NCI-H345 treated with DMSO at 0.1 percent for 48 hours (cell line): ENCODE measurements at regions not wholly inside any gene's neighbourhood (a gene's known extent, or its start where the extent isn't known, plus 50 kb on each side); places are given as distances from the start of the nearest gene placed in this dataset.
"Not testable (repeated sequence)": the region's sequence is repeated elsewhere in the genome, so short reads cannot be mapped to it uniquely, and the experiment has no call there.

Source experiments
- DNase-seq: peaks from one replicate; lab custom pipeline; 2025; ENCODE audit not compliant: unreplicated experiment; lab: John Stamatoyannopoulos, UW

DNA sequence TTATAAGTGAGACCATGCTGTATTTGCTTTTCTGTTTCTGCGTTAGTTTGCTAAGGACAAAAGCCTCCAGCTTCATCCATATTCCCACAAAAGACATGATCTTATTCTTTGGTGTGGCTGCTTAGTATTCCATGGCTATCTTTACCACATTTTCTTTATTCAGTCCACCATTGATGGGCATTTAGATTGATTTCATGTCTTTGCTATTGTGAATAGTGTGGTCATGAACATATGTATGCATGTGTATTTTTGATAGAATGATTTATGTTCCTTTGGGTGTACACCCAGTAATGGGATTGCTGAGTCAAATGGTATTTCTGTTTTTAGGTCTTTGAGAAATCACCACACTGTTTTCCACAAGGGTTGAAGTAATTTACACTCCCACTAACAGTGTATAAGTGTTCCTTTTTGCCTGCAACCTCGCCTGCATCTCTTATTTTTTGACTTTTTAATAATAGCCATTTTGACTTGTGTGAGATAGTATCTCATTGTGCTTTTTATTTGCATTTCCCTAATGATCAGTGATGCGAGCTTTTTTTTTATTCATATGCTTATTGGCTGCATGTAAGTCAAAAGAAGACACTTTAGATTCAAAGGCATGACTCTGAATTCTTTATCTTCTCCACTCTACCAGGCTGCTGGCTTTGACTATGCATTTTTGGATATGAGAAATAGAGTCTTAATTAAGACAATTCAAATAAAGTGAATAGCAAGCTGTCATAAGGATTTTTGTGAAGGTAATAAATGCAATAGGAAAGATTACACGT is 183.3 kb upstream of the SYNPR start:
- DNase-seq, result no peak

DNA sequence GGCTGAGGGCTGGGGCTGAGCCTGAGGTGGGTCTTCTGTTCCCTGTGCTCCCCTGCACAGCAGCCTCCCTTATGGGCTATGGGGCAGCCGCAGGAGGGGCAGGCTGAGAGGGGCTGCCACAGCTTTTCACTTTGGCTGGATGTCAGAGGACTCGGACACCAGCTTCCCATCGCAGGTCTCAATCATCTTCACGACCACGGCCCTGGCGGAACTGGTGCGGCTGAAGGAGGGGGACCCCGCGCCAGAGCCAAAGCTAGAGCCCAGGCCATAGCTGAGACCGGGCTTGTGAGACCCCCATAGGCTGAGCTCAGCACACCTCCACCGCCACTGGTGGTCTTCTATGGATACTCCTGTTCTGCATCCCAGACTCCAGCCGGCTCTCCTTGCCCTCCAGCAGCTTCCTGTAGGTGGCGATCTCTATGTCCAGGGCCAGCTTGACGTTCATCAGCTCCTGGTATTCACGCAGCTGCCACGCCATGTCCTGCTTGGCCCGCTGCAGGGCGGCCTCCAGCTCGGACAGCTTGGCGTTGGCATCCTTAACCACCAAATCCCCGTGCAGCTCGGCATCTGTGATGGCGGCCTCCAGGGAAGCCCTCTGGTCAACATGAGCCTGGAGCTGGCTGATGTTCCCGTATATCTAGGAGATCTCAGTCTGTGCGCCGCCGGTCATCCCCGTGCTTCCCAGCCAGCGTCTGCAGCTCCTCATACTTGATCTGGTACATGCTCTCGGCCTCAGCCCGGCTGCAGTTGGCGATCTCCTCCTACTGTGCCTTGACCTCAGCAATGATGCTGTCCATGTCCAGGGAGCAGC is 181.7 kb upstream of the SYNPR start:
- no peak for DNase-seq

DNA sequence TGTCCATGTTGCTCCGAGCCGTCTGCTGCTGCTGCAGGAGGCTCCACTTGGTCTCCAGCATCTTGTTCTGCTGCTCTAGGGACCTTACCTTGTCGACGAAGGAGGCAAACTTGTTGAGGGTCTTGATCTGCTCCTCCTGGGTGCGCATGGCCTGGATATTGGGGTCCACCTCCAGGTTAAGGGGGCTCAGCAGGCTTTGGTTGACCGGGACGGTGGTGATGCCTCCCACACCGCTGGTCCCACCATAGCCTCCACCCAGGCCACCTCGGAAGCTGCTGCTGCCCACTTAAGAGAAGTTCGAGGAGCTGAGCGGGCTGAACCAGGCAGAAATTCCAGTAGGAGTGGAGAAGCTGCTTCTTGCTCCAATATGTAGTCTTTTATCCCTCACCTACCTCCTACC is 180.7 kb upstream of the SYNPR start:
- no peak for DNase-seq

DNA sequence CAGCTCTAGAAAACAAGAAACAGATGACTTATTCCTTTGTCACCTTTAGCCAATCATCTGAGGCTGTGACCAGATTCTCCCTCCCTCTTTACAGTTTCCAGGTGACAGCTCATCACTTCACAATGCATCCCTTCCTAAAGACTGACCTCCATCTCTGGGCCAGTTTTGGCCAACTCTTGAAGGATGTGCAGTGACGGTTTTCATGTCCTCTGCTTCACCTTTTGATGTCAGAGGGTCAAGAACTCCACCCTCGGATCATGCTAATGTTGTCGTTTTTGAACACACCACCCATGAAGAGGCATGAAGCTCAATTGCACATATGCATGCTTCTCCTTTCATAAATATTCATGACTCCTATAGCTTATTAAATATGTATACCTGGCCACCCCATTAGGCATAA is 161.2 kb upstream of the SYNPR start:
- no peak for DNase-seq

DNA sequence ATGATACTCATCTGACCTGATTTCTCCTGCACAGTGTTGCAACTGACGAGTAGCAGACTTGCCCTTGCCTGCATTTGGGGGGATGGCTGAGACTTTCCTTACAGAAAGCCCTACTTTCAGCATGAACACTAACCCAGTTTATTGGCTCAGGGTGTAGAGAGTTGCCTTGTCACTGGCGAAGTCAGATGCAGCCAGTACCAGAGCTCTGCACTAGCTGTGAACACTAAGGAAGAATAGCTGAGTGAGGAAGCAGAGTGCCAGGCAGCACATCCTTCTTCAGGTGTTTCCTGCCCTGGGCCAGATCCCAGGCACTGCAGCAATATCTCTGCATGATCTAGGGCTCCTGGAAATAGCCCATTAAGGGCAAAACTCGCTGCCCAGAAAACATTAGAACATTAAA is 154.0 kb upstream of the SYNPR start:
- no peak for DNase-seq

DNA sequence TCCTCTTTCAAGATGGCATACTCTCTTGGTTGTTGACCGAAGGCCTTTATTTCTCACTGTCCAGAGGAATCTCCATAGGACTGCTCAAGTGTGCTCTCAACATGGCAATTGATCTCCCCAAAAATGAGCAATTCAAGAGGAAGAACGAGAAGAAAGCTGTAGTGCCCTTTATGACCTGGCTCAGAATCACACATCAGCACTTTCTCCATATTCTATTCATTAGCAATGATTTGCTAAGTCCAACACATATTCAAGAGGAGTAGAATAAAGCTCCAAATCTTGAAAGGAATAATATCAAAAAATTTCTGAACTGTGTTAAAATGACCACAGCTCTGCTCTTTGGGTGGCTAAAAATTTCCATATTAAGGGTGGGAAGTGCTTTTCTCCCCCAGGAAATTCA is 151.6 kb upstream of the SYNPR start:
- DNase-seq, result no peak

DNA sequence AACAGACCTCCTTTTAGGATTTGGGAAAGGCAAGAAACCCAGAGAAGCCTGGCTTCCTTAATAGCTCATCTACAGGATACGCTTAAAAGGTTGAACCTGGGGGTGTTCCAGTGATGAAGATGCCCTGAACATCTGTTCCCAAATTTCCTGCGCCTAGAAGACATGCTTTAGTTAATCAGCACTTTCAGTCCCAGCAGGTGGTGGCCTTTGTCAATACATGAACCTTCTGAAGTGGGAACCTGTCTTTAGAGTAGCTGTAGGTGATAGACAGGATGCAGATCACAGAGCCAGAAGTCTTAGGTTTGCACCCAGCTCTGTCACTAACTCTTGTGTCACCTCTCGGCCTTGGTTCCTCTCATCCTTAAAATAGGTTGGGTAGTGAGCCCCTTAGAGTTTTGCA is 149.7 kb upstream of the SYNPR start:
- no peak for DNase-seq

DNA sequence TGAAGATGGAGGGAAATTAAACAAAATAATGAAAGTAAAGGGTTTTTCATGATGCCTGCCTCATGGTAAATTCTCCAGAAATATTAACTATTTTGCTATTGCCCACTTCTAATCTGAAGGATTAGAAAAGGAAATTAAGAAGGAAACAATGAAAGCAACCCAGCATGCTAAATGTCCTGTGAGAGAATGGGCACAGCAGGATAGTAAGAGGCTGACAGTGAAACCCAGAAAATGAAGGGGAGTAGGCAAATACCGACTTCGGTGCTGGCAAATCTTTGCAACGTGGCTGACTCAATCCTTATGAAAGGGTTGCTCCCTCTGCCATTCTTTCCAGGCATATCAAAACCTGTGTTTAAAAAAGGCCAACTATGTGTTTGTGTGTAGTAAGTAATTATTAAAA is 147.5 kb upstream of the SYNPR start:
- DNase-seq, result no peak

DNA sequence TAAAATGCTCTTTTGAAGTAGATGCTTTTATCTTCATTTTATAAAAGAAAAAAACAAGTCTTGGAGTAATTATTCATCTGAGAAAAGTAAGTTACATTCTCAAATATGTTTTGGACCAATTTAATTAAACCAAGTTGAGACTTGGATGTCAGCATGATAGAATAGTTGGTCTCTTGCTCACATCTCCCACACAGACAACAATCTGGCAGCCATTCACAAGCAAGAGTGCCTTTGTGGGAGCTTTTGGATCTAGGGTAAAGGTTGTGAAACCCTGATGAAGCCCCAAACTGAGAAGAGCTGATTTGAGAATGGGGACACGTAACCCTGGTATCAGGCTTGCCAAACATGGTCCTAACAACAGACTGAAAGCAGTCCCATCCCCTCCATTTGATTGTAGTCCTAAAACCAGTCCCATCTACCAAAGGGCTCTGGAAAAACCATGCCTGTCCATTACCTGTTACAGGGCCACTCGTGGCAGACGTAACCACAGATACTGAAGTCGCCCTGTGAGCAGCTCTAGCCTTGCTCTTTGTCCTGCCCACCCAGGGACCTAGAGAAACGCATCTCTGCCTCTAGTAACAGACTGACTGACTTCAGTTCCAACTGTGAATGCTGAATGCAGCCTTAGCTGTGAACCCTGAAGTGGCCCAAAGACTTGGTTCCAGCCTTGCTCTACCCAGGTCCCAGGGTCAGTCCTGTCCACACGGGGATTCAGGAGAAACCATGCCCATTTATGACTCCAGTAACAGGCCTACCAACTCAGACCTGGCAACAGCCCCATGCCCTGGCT is 145.5 kb upstream of the SYNPR start:
- DNase-seq, result no peak

DNA sequence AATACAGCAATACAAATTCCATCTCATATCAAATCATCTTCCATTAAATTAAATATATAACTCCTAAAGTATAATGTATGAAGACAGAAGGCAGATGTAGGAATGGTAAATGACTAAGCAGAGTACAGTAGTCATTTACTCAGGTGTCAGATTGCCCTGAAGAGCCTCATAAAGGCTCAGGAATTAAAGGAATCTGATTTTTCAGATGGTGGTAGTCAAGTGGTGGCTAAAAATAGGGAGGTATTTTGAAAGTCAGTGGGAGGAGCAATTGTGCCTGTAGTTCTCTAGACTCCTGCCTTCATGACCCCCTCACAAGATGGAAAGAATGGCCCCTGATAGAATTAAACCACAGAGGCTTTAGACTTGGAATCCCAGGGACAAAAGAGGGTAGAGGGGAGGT is 142.7 kb upstream of the SYNPR start:
- DNase-seq, result no peak

DNA sequence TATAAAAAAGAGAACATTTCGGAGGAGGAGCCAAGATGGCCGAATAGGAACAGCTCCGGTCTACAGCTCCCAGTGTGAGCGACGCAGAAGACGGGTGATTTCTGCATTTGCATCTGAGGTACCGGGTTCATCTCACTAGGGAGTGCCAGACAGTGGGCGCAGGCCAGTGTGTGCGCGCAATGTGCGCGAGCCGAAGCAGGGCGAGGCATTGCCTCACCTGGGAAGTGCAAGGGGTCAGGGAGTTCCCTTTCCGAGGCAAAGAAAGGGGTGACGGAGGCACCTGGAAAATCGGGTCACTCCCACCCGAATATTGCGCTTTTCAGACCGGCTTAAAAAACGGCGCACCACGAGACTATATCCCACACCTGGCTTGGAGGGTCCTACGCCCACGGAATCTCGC is 141.9 kb upstream of the SYNPR start:
- not testable (repeated sequence) for DNase-seq

DNA sequence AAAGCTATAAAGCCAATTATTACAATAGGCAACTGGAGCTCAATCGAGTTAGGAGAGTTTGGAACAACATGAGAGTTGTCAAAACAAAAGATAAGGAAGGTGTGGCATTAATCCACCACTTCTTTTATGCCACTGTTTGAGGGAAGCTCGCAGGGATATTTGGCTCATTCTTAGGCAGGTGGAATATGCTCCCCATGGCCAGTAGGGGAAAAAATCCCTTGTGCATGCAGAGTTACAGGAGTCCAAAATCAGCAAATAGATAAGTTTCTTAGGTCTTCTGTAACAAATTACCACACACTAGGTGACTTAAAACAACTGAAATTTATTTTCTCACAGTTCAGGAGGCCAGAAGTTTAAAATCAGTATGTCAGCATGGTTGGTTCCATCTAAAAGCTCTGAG is 135.4 kb upstream of the SYNPR start:
- no peak for DNase-seq

DNA sequence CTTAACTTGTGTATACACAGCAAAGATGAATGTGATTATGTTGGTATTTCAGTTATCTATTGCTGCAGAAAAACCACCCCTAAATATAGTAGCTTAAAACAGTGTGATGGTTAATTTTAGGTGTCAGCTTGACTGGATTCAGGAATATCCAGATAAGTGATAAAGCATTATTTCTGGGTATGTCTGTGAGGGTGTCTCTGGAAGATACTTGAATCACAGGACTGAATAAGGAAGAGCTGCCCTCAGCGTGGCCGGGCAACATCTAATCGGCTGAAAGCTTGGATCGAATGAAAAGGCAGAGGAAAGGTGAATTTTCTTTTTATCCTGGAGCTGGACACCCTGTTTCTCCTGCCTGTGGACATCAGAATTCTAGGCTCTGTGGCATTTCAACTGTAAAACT is 132.0 kb upstream of the SYNPR start:
- no peak for DNase-seq

DNA sequence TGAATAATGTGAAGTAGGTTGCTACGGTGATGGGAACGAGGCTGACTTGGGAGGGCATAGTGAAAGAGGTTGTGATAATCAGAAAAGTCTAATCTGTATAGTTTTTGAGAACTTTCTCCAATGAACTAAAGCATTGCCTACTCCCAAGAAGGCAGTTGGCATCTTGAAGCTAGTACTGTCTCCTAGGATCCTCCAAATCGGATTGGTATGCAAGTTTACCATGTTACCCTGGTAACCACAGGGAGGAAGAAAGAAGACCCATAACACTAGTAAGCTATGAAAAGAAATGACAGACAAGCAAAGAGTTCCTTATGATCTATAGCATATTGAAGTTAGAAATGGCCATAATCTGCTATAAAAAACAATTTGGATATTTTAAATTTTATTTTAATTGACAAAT is 127.2 kb upstream of the SYNPR start:
- DNase-seq, result no peak

DNA sequence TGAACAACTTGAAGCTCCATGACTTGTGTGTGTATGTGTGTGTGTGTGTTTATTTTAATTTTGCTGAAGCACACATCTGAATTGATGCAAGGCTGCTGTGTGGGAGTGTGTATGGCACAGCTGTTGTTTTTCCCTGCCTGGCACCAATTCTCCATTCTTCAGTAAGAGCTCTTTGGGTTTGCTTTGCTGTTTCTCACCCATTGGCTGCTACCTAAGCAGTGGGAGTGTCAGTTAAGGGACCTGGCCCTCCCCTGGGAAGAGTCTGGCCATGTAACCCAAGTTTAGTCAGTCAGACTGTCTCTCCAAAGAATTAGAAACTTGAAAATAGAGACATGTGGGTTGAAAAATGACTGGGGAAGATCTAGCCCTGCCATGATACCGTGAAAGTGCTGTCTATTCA is 126.2 kb upstream of the SYNPR start:
- no peak for DNase-seq

DNA sequence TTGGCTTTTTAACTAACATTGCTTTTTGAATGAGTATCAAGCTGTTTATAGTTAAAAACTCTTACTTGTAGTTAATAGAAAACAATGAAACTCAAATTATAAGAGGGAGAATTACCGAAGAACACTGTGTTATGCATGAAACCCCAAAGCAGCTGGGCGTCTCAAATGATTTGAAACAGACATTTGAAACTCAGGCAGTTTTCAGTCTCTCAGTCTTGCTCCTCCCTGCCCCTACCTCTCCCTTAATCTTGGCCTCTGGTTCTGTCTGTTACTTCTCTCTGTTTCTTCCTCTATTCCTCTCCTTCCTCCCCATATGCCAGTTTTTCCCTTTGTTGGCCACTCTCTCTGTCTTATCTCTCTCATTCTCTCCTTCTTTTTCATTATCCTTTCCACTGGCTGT is 118.3 kb upstream of the SYNPR start:
- no peak for DNase-seq

DNA sequence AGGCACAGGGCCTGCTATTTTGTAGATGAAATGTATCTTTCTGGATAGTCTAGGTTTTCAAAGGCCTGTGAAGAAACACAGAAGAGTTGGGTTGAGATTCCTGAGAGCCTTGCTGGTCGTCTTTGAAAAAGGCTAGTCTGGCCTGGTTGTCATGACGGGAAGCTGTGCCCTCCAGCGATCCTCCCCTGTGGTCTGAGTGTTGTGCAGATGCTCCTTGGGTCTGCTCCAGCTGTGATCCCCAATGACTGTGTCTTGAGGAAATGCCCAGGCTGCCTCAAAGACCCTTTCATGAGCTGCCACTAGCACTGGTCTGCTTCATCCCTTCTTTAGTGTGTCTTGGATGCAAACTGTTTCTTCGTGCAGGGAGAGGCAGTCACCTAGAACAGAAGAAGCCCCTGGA is 111.0 kb upstream of the SYNPR start:
- no peak for DNase-seq

DNA sequence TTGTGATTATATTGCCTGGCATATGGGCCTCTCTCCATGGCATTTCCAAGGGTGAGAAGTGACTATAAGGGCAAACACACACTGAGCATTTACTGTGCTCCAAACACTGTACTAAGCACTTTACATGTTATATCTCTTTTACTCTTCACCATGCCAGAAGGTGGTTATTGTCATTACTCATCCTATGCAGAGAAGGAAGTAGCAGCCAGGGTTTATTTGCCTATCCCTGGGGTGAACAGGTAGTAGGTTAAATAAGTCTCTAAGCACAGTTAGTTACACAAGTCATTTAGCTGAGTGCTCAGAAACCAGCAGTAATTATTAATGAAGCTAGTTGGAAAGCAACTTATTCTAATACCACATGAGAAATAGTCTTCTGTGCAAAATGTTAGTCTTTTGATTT is 109.9 kb upstream of the SYNPR start:
- DNase-seq, result no peak

DNA sequence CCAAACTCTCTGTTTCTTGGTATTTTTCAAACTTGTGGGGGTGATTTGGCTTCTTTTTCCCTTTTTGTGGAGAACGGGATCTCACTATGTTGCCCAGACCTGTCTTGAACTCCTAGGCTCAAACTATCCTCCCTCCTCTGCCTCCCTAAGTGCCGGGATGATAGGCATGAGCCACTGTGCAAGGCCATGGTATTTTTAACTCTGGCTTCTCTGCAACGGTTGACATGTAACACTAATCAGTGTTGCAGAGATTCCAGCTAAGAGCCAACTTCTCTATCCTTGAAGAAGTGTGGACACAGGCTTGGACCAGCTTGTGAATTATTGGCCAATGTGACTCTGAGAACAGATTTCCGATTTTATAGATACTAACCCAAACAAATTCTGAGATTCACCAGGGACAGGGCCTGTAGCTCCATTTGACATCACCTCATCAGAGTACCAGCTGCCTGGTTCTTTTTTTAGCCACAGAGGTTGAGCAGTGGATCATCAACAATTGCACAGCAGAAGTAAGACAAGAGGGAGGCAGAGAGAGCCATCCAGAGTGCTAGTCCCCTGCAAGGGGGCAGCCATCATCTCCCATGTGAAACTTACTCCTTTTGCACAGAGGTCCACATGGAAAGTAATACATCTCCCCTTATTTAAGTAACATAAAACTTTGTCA is 98.1 kb upstream of the SYNPR start:
- no peak for DNase-seq

DNA sequence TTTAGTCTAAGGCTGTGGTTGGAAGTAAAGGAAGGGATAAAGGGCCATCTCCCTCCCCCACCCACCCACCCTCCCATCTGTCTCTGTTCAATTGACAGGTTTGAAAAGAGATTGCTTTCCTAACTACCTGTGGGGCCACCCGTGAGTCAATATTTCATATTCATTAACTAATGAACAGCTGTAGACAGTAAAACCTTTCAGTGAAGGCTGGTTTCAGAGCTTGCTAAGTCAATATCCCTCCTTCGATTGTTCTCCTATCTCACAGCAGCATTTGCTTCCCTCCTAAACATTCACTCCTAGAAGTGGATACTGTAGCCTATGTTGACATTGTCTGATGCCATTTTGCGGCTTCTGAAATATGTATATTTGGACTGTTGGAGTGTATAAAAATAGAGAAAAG is 85.9 kb upstream of the SYNPR start:
- DNase-seq, result peak; percentile 27

DNA sequence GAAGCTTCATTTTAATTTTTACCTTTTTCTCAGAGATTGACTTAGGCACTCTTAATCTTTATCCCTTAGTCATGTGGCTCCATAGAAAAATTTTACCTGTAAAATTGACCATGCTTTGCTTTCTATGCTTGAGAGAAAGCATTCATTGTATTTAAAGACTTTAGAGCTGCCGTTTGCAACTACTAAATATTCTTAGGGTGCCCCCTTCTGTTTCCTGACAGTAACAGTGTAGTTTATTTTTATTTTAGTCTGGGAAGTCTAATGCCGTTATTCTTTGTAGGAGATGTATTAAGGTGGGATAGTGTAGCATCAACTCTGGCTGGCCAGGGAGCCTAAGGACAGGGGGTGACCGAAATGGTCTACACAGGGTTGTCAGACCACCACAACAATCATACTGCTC is 84.5 kb upstream of the SYNPR start:
- peak; percentile 40 for DNase-seq
